Lower leg skin (tissue), 3 donors: ENCODE measurements at regions not wholly inside any gene's neighbourhood (a gene's known extent, or its start where the extent isn't known, plus 50 kb on each side); places are given as distances from the start of the nearest gene placed in this dataset.

ENCODE experiments used
- POLR2A ChIP-seq, 2 donors: fragments of 450-650 bp; IDR thresholded peaks; one replicate each; pipeline ENCODE4 v1.6.1; 2016 to 2017; ENCODE audit warnings: antibody characterized with exemption in 2 of 2, mild to moderate bottlenecking in 1 of 2, moderate library complexity in 1 of 2
- TF ChIP-seq, protein P1 (sequence below), 3 donors: fragments of 450-650 bp; IDR thresholded peaks; one replicate each; pipeline ENCODE4 v1.5.1; 2016; ENCODE audit warnings: antibody characterized with exemption in 3 of 3, mild to moderate bottlenecking in 3 of 3, moderate library complexity in 2 of 3

DNA sequence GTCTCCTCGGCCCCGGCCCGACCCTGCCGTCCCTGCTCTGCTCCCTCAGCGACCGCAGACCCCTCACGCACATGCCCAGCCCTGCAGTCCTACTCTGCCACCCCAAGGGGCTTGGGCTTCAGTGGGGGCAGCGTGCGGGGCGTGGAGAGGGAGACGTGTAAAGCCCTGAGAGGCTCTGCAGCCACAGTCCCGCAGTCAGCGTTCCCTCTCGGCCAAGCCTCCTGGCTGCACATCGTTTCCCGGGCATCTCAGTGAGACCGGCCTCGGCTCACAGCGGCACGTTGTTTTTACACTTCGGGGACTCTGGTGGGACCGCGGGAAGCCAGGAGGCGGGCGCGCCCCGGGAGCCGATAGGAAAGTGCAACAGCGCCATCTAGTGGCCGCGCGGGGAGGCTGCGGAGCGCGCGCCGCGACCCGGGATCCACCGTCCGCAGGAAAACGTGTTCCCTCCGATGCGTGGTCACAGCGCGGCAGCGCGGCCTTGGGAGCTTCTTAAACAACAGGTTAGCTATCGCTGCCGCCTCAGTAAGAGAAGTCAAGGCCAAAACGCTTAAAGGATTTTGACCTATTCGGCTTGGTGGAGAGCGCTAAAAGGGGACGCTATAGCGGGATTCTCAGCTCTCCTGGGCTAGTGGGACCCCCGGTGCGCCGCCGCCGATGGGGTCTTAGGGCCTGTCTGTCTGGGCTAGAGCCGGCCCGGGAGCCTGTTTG, 226.8 kb upstream of the IGF1R start:
- TF ChIP-seq, protein P1, sequence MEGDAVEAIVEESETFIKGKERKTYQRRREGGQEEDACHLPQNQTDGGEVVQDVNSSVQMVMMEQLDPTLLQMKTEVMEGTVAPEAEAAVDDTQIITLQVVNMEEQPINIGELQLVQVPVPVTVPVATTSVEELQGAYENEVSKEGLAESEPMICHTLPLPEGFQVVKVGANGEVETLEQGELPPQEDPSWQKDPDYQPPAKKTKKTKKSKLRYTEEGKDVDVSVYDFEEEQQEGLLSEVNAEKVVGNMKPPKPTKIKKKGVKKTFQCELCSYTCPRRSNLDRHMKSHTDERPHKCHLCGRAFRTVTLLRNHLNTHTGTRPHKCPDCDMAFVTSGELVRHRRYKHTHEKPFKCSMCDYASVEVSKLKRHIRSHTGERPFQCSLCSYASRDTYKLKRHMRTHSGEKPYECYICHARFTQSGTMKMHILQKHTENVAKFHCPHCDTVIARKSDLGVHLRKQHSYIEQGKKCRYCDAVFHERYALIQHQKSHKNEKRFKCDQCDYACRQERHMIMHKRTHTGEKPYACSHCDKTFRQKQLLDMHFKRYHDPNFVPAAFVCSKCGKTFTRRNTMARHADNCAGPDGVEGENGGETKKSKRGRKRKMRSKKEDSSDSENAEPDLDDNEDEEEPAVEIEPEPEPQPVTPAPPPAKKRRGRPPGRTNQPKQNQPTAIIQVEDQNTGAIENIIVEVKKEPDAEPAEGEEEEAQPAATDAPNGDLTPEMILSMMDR (IDR thresholded peaks at IDR 0.05): peak in 1 of 3 donors; percentile 76
- no peak for TF ChIP-seq POLR2A (IDR thresholded peaks at IDR 0.05)
